ENCODE measurements at regions not wholly inside any gene's neighbourhood (a gene's known extent, or its start where the extent isn't known, plus 50 kb on each side); places are given as distances from the start of the nearest gene placed in this dataset.

GRCh38 chr3:177528306-177529070 is 331.2 kb upstream of the TBL1XR1 start:
- H3K9me3 ChIP-seq, result no peaks in the 10 kb centered on the region
- no peaks in the 10 kb centered on the region for H3K27me3 ChIP-seq
- no peak for TF ChIP-seq POLR2A (IDR thresholded peaks at IDR 0.05)
- TF ChIP-seq, protein P1, sequence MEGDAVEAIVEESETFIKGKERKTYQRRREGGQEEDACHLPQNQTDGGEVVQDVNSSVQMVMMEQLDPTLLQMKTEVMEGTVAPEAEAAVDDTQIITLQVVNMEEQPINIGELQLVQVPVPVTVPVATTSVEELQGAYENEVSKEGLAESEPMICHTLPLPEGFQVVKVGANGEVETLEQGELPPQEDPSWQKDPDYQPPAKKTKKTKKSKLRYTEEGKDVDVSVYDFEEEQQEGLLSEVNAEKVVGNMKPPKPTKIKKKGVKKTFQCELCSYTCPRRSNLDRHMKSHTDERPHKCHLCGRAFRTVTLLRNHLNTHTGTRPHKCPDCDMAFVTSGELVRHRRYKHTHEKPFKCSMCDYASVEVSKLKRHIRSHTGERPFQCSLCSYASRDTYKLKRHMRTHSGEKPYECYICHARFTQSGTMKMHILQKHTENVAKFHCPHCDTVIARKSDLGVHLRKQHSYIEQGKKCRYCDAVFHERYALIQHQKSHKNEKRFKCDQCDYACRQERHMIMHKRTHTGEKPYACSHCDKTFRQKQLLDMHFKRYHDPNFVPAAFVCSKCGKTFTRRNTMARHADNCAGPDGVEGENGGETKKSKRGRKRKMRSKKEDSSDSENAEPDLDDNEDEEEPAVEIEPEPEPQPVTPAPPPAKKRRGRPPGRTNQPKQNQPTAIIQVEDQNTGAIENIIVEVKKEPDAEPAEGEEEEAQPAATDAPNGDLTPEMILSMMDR (IDR thresholded peaks at IDR 0.05), result no peak
- no peaks in the 10 kb centered on the region for H3K36me3 ChIP-seq
- H3K4me1 ChIP-seq, result peaks cover 5 to 18% of the 10 kb centered on the region in 2 donors
- H3K4me3 ChIP-seq (replicated peaks in 1 of 3), result no peak overlapping the region
- DNase-seq, result no peak
- 89 to 94% methylated on average over 2 of the region's 2 CpGs for WGBS, 2 donors
- intact Hi-C loops (cut with DNase I), result loop anchor here (10.0 kb wide), 1 partner anchor 796 kb away; no protein-coding TSS in a partner anchor
- H3K27ac ChIP-seq, result no peak overlapping the region

GRCh38 chr3:177529071-177529550 is 331.8 kb upstream of the TBL1XR1 start:
- H3K9me3 ChIP-seq, result no peaks in the 10 kb centered on the region
- H3K4me3 ChIP-seq (replicated peaks in 1 of 3), result no peak overlapping the region
- whole genome bisulfite sequencing, 2 donors, result 92 to 98% methylated on average over 1 of the region's 1 CpG
- intact Hi-C loops (cut with DNase I), result loop anchor here (10.0 kb wide), 1 partner anchor 796 kb away; no protein-coding TSS in a partner anchor
- H3K4me1 ChIP-seq, result peaks cover 5 to 14% of the 10 kb centered on the region in 2 donors
- H3K36me3 ChIP-seq, result no peaks in the 10 kb centered on the region
- no peaks in the 10 kb centered on the region for H3K27me3 ChIP-seq
- no peak for DNase-seq
- no peak for TF ChIP-seq POLR2A (IDR thresholded peaks at IDR 0.05)
- TF ChIP-seq, protein P1 (IDR thresholded peaks at IDR 0.05), result no peak
- no peak overlapping the region for H3K27ac ChIP-seq

GRCh38 chr3:177529716-177530335 is 332.5 kb upstream of the TBL1XR1 start:
- intact Hi-C loops (cut with DNase I), result loop anchor here (10.0 kb wide), 1 partner anchor 795 kb away; no protein-coding TSS in a partner anchor
- Histone ChIP-seq H3K36me3 (no peaks in the 10 kb centered on the region), H3K4me3 (replicated peaks in 1 of 3) (no peak overlapping the region), H3K4me1 (peaks cover 5 to 14% of the 10 kb centered on the region in 2 donors), H3K27me3 (no peaks in the 10 kb centered on the region), H3K27ac (no peak overlapping the region), H3K9me3 (no peaks in the 10 kb centered on the region)
- no peak for DNase-seq
- 83 to 86% methylated on average over 5 of the region's 5 CpGs for WGBS, 2 donors
- no peak for TF ChIP-seq POLR2A (IDR thresholded peaks at IDR 0.05)
- TF ChIP-seq, protein P1 (IDR thresholded peaks at IDR 0.05), result no peak

DNA sequence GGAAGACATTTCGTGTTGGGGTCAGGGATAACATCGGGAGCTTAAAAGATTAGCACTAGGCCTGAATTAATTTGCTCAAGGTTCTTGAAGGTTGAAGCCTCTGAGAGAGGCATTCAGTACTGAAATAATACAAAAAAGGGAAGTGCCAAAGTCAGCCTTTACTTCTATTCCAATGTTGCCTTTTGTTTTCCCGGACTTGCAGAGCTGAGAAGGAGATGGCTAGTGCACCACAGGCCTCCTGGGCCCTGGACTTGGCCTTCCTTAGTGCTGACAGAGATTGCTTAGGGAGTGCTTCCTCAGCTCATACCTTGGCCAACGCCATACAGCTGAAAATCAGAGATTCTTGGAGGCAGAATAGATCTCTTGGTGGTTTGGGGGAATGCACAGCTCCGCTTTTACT is 333.6 kb upstream of the TBL1XR1 start:
- intact Hi-C loops (cut with DNase I), result no loop called here
- TF ChIP-seq, protein P1 (IDR thresholded peaks at IDR 0.05), result no peak
- TF ChIP-seq POLR2A (IDR thresholded peaks at IDR 0.05), result no peak
- peaks cover 5 to 7% of the 10 kb centered on the region in 2 donors for H3K4me1 ChIP-seq
- no peak overlapping the region for H3K4me3 ChIP-seq (replicated peaks in 1 of 3)
- H3K27me3 ChIP-seq, result no peaks in the 10 kb centered on the region
- WGBS, 2 donors, result 77 to 79% methylated on average over 5 of the region's 5 CpGs
- DNase-seq, result no peak
- no peaks in the 10 kb centered on the region for H3K36me3 ChIP-seq
- no peak overlapping the region for H3K27ac ChIP-seq
- no peaks in the 10 kb centered on the region for H3K9me3 ChIP-seq

GRCh38 chr3:177536873-177537272 is 339.6 kb upstream of the TBL1XR1 start:
- Histone ChIP-seq H3K36me3 (no peaks in the 10 kb centered on the region), H3K27me3 (no peaks in the 10 kb centered on the region), H3K4me3 (replicated peaks in 1 of 3) (no peak overlapping the region), H3K9me3 (no peaks in the 10 kb centered on the region), H3K4me1 (peaks cover 16% of the 10 kb centered on the region in 2 donors), H3K27ac (no peak overlapping the region)
- DNase-seq, result no peak
- TF ChIP-seq, protein P1 (IDR thresholded peaks at IDR 0.05), result no peak
- TF ChIP-seq POLR2A (IDR thresholded peaks at IDR 0.05), result no peak
- 95% methylated on average over 2 of the region's 2 CpGs for WGBS, 2 donors
- intact Hi-C loops (cut with DNase I), result no loop called here

All from thyroid gland (tissue), 4 donors.